GM21723 (cell line): ENCODE measurements at regions not wholly inside any gene's neighbourhood (a gene's known extent, or its start where the extent isn't known, plus 50 kb on each side); places are given as distances from the start of the nearest gene placed in this dataset.

ENCODE experiments used
- ATAC-seq: cut with Tn5 transposase; IDR thresholded peaks from one replicate; pipeline ENCODE4 v1.9.1; 2021; ENCODE audit warnings: mild to moderate bottlenecking, moderate library complexity; ENCODE audit not compliant: unreplicated experiment

DNA sequence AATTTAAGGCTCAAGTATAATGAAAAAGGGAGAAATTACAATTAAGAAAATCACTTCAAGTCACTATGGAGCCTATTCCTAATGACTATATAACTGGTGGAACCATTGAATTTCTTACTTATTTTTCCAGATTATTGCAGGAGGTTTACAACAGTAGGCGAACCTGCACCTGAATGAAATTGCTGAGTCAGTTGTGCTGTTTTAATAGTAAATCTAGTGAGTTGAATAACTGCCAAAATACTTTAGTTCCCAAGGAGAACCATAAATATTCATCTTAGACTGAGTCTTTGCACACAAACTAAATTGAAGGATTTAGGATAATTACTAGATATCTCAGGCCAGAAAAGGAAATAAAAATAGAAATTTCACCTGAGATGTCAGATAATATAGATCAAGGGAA is 1052.8 kb downstream of the NAALADL2 start:
- no peak for ATAC-seq

- no peak for ATAC-seq
Observed at GRCh38 chr3:175902226-175902625, 1043.1 kb downstream of the NAALADL2 start.

- no peak for ATAC-seq
Observed at GRCh38 chr3:175898194-175898593, 1039.1 kb downstream of the NAALADL2 start.

DNA sequence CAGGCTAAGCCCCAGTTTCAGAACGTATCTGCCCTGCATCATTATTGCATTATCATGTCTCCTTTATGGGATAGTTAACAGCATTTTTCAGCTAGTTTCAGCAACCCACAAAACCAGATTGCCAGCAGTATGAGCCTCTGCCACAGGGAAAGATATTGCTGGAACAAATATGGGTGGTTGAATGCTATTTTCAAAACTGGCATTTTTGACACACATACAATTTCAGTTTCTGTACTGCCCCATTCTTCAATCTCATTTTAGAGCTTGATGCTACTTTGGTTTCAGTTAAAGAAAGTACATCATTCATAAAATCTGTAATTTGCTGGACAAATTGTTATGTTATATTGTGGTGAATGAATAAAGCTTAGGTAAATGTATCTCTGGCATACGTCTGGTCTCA is 1037.5 kb downstream of the NAALADL2 start:
- ATAC-seq = no peak

DNA sequence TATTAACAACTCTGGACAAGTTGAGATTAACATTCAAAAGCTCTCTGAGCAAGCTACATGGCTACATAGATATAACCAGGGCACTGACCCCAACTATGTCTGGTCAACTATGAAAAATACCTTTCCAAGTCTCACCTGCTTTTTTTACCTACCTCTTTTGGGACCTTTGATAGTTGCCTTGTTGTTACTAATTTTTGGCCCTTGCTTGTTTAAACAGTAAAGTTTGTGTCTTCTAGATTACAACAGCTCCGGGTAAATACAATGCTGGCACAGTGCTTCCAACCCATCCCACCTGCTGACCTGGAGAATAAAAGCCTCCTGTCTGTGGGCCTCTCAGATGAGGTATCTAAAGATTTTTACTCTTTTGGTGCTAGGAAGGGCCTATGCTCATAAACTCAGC is 1036.6 kb downstream of the NAALADL2 start:
- no peak for ATAC-seq

- ATAC-seq = no peak
Observed at GRCh38 chr3:175893566-175893965, 1034.4 kb downstream of the NAALADL2 start.

DNA sequence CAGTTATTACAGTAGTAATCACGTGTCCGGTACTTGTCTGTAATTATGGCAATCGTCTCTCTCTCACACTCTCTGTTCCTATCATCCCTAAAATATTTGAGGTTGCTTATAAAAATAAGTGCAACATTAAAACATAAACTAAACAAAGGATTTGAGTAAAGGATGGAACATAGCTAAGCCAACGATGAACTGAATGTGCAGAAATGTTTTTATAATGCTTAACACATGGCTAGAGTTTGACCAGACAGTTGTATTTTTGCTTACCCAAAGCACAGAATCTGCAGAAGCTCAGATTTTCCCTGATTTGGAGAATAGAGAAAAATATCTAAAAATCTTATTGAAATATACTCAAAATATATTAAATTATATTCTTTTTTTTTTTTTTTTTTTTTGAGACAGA is 1030.9 kb downstream of the NAALADL2 start:
- ATAC-seq = no peak

- ATAC-seq = no peak
Observed at GRCh38 chr3:175885231-175885766, 1026.2 kb downstream of the NAALADL2 start.

DNA sequence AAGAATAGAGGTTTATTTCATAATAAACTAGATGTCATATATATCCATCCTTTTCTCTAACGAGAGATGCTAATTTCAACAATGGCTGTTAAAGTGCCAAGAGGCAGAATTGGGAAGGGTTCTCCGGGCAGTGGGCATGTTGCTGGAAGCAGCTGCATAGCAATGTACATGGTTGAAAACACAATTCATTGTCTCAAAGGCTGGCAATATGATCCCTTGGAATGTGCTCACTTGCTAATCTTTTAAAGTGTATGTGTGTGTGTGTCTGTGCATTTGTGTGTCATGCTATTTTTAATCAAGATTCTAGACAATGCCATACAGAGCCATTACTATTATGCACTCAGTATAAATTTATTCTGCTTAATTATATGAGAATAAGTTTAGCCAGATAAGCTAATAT is 1020.3 kb downstream of the NAALADL2 start:
- no peak for ATAC-seq

DNA sequence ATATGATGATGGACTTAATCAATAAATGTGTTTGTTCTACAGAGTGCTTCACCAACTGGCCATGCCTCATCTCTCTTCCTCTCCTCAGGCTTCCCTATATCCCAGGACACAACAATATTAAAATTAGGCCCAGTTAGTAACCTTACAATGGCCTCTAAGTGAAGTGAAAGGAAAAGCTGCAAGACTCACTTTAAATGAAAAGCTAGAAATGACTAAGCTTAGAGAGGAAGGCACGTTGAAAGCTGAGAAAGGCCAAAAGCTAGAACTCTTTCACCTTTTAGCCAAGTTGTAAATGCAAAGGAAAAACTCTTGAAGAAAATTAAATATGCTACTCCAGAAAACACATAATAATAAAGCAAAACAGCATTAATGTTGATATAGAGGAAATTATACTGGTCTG is 1010.3 kb downstream of the NAALADL2 start:
- peak; percentile 79 for ATAC-seq

DNA sequence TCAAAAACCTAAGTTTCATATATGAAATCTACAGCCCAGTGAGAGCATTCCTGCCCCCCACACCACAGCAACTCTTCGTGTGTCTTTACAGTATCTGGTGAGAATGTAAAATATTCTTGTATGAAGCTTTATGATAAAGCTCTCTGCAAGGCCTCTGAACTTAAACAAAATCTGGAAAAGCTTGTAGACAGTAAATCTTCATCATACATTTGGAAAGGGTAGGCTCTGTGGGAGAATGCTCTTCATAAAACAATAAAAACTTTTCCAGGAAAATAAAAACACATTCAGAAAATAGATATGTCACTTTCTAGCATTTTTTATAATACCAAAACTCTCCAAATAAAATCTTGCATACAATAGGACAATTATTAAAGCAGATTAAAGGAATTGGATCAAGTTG is 1009.5 kb downstream of the NAALADL2 start:
- no peak for ATAC-seq

DNA sequence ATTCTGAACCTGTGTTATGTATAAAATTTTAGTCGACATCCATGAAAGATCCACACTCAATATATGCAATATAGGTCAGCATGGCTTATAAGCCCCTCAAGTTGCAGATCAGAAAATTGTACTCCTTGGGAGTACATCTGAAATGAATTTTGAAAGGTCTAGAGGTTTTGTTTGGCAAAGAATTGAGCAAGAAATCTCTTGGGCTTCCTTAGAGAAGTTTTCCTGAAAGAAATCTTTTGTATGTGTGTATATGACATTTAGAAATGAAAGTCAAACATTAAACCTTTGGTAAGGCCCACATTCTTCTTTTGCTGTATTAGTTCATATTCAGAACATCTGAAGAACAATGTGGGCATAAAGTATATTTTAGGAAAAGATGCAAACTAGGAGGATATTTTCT is 1006.6 kb downstream of the NAALADL2 start:
- ATAC-seq = no peak

DNA sequence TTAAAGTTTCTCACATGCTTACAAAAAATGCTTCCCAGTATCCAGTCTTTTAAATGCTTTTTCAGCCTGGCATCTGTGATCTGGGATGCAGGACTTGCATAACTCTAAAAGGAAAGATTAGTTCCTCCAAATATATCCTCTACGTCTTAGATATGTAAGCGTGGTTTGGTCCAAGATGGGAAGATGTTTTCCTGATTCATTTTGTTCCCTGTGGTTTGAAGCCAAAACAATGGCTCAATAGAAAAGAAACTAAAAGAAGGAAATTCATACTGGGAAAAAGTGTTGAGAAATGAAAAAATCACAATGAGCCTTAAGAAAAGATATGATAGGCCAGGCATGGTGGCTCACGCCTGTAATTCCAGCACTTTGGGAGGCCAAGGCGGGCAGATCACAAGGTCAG is 1002.8 kb downstream of the NAALADL2 start:
- no peak for ATAC-seq
